Panc1 (cell line): ENCODE measurements at regions not wholly inside any gene's neighbourhood (a gene's known extent, or its start where the extent isn't known, plus 50 kb on each side); places are given as distances from the start of the nearest gene placed in this dataset.

ENCODE experiments used
- ATAC-seq: fragments of 200-7000 bp; cut with Tn5 transposase; 2 replicates; pipeline ENCODE4 v1.9.1; 2020; ENCODE audit warnings: mild to moderate bottlenecking, moderate library complexity
- BruUV-seq: library from RNA; stranded (reverse); fragments of 400-500 nt; replicated peaks from 2 replicates; lab custom pipeline; 2021; lab: Mats Ljungman, UMichigan
- CTCF ChIA-PET: fragments of 300-600 bp; sonication (Branson Sonifier 250); formaldehyde crosslinking; loops from one replicate; lab custom pipeline; 2022; ENCODE audit warnings: antibody characterized with exemption; lab: Charles Lee
- POLR2A ChIA-PET: fragments of 300-600 bp; sonication (Branson Sonifier 250); formaldehyde crosslinking; loops from one replicate; lab custom pipeline; 2022; ENCODE audit warnings: antibody characterized with exemption; lab: Charles Lee
- DNase-seq: peaks from one replicate; pipeline ENCODE4 v3.0.0-alpha.2; 2010; ENCODE audit warnings: low read depth, low spot score
- H3K27ac ChIP-seq: 2 replicates; pipeline ENCODE4 v1.5.1; 2011; ENCODE audit warnings: mild to moderate bottlenecking, low read length, inconsistent platforms
- H3K27me3 ChIP-seq: fragments of 200-500 bp; sonication (Bioruptor generic); 2 replicates; pipeline ENCODE4 v1.6.0; 2014; ENCODE audit warnings: low read length, inconsistent platforms; ENCODE audit not compliant: control insufficient read depth, insufficient read depth
- H3K36me3 ChIP-seq: fragments of 200-500 bp; sonication (Bioruptor generic); 2 replicates; pipeline ENCODE4 v1.5.1; 2014; ENCODE audit warnings: inconsistent platforms, mild to moderate bottlenecking, low read length, moderate library complexity; ENCODE audit not compliant: control insufficient read depth, insufficient read depth
- H3K4me1 ChIP-seq: 2 replicates; pipeline ENCODE4 v1.5.1; 2011; ENCODE audit warnings: inconsistent platforms, mild to moderate bottlenecking, low read length, moderate library complexity; ENCODE audit not compliant: control insufficient read depth, insufficient read depth
- H3K4me3 ChIP-seq, 2 experiments: 2 replicates each; pipeline ENCODE4 v1.5.1; 2011 to 2012; ENCODE audit warnings: low read depth in 2 of 2, low read length in 2 of 2, mild to moderate bottlenecking in 2 of 2, inconsistent platforms in 1 of 2, moderate library complexity in 1 of 2
- H3K9me3 ChIP-seq: fragments of 200-500 bp; sonication (Bioruptor generic); 2 replicates; pipeline ENCODE4 v1.5.1; 2014; ENCODE audit warnings: low read depth, mild to moderate bottlenecking, inconsistent platforms, low read length, moderate library complexity; ENCODE audit not compliant: control insufficient read depth, insufficient read depth
- POLR2AphosphoS5 ChIP-seq: IDR thresholded peaks from 2 replicates; pipeline ENCODE4 v1.6.1; 2012; ENCODE audit warnings: mild to moderate bottlenecking, low read depth, low read length, moderate library complexity
- REST ChIP-seq, 2 experiments: IDR thresholded peaks; 2 replicates each; pipeline ENCODE4 v1.6.1; 2011 to 2012; ENCODE audit warnings: low read depth in 2 of 2, control low read depth in 1 of 2, low read length in 1 of 2, mild to moderate bottlenecking in 1 of 2, moderate library complexity in 1 of 2; ENCODE audit not compliant: insufficient read depth in 1 of 2
- SIN3A ChIP-seq: IDR thresholded peaks from 2 replicates; pipeline ENCODE4 v1.6.1; 2012; ENCODE audit warnings: low read depth, mild to moderate bottlenecking, low read length, moderate library complexity, borderline replicate concordance; ENCODE audit not compliant: insufficient read depth
- TCF7L2 ChIP-seq: IDR thresholded peaks from 2 replicates; pipeline ENCODE4 v1.6.1; 2011; ENCODE audit warnings: mild to moderate bottlenecking, low read depth, low read length, inconsistent platforms
- in situ Hi-C: cut with HindIII; loops from 2 replicates; pipeline ENCODE4 v1.10.0; 2016; ENCODE audit warnings: low sequenced_read_pairs, low pct_unique_long_range_greater_than_20kb
- intact Hi-C: fragments of 100-400 bp; cut with micrococcal nuclease; formaldehyde crosslinking; loops from one replicate; pipeline ENCODE4 v1.10.0; 2022; ENCODE audit not compliant: unreplicated experiment
- TF ChIP-seq, protein P1 (sequence below): fragments of 450-650 bp; IDR thresholded peaks from 2 replicates; pipeline ENCODE4 v1.5.1; 2017; ENCODE audit warnings: mild to moderate bottlenecking

DNA sequence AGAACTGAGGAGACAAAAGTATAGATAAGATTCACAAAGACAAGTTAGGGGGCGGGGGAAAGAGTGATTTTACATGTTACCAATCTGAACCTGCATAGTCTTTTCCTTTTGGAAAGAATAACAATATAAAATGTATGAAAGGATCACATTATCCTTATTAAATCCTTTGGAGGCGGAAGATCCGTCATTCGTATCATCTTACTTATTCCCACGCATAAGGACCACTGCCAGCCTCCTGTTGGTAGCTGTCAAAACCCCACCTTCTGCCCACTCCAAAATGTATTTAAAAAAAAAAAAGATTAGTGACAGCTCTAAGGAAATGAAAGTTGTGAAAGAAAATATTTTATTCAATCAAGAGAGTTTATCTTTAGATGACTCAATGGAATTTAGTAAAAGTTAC, 821.0 kb upstream of the CELF2 start:
- Histone ChIP-seq H3K27me3 (no peaks in the 10 kb centered on the region), H3K36me3 (no peaks in the 10 kb centered on the region), H3K27ac (no peak overlapping the region), H3K4me3 (no peak overlapping the region), H3K4me1 (no peaks in the 10 kb centered on the region), H3K9me3 (no peaks in the 10 kb centered on the region)
- no TSS peak for BruUV-seq
- no peak for TF ChIP-seq TCF7L2
- no peak for TF ChIP-seq REST (IDR thresholded peaks at IDR 0.05; ENCODE audit: insufficient read depth in 1 of 2, low read depth in 2 of 2, low read length in 1 of 2)
- TF ChIP-seq, protein P1, sequence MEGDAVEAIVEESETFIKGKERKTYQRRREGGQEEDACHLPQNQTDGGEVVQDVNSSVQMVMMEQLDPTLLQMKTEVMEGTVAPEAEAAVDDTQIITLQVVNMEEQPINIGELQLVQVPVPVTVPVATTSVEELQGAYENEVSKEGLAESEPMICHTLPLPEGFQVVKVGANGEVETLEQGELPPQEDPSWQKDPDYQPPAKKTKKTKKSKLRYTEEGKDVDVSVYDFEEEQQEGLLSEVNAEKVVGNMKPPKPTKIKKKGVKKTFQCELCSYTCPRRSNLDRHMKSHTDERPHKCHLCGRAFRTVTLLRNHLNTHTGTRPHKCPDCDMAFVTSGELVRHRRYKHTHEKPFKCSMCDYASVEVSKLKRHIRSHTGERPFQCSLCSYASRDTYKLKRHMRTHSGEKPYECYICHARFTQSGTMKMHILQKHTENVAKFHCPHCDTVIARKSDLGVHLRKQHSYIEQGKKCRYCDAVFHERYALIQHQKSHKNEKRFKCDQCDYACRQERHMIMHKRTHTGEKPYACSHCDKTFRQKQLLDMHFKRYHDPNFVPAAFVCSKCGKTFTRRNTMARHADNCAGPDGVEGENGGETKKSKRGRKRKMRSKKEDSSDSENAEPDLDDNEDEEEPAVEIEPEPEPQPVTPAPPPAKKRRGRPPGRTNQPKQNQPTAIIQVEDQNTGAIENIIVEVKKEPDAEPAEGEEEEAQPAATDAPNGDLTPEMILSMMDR: no peak
- no peak for TF ChIP-seq SIN3A
- TF ChIP-seq POLR2AphosphoS5: no peak
- ChIA-PET POLR2A (no interaction called here), CTCF (no interaction called here)
- intact Hi-C loops: no loop called here
- ATAC-seq (no peak), DNase-seq (no peak)
- in situ Hi-C loops: no loop called here

DNA sequence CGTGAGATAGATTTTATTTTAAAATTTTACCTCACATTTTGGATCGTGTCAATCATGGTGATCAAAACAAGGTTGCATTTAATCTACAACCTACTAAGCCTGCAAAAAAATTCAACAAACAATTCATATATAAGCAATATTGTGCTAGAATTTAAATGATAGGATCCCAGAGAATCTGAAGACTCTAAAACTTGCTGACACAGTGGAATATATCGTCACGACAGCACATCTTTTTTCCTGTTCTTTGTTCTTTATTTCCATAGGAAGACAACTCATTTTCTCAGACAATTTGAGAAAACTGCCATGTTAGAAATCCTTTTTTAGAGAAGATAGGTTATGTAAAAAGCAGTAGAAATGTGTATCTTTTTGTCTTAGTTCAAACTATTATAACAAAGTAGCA, 820.2 kb upstream of the CELF2 start:
- DNase-seq (no peak), ATAC-seq (no peak)
- BruUV-seq: no TSS peak
- in situ Hi-C loops (no loop called here), intact Hi-C loops (no loop called here)
- TF ChIP-seq POLR2AphosphoS5: no peak
- TF ChIP-seq, protein P1: no peak
- no peak for TF ChIP-seq TCF7L2
- TF ChIP-seq REST (IDR thresholded peaks at IDR 0.05; ENCODE audit: insufficient read depth in 1 of 2, low read depth in 2 of 2, low read length in 1 of 2): no peak
- no peak for TF ChIP-seq SIN3A
- ChIA-PET POLR2A (no interaction called here), CTCF (no interaction called here)
- H3K27me3 ChIP-seq: no peaks in the 10 kb centered on the region
- H3K36me3 ChIP-seq: no peaks in the 10 kb centered on the region
- H3K4me3 ChIP-seq: no peak overlapping the region
- no peak overlapping the region for H3K27ac ChIP-seq
- no peaks in the 10 kb centered on the region for H3K4me1 ChIP-seq
- no peaks in the 10 kb centered on the region for H3K9me3 ChIP-seq
